Urinary bladder (tissue), 3 donors: ENCODE measurements at regions not wholly inside any gene's neighbourhood (a gene's known extent, or its start where the extent isn't known, plus 50 kb on each side); places are given as distances from the start of the nearest gene placed in this dataset.
"Not testable (repeated sequence)": the region's sequence is repeated elsewhere in the genome, so short reads cannot be mapped to it uniquely, and the experiment has no call there.

ENCODE experiments used
- DNase-seq: peaks from one replicate; pipeline ENCODE4 v3.0.0-alpha.2; 2015; ENCODE audit errors: extremely low spot score
- H3K27ac ChIP-seq: one replicate; pipeline ENCODE4 v1.5.1; 2013; ENCODE audit warnings: low read depth, mild to moderate bottlenecking, moderate library complexity
- H3K36me3 ChIP-seq: one replicate; pipeline ENCODE4 v1.6.1; 2013; ENCODE audit warnings: mild to moderate bottlenecking, moderate library complexity; ENCODE audit not compliant: insufficient read depth
- H3K4me1 ChIP-seq: one replicate; pipeline ENCODE4 v1.6.1; 2013; ENCODE audit warnings: mild to moderate bottlenecking, moderate library complexity; ENCODE audit not compliant: insufficient read depth
- H3K4me3 ChIP-seq: one replicate; pipeline ENCODE4 v1.5.1; 2013; ENCODE audit warnings: low read depth, low read length
- WGBS: extraction: QIAGEN DNeasy Blood & Tissue Kit; methylation state at CpG from one replicate; pipeline ENCODE4 v1.1.7; 2013; 5-methylcytosine and 5-hydroxymethylcytosine counted together
- donor health status: healthy with polysubstance abuse.
- donor health status: healthy.

DNA sequence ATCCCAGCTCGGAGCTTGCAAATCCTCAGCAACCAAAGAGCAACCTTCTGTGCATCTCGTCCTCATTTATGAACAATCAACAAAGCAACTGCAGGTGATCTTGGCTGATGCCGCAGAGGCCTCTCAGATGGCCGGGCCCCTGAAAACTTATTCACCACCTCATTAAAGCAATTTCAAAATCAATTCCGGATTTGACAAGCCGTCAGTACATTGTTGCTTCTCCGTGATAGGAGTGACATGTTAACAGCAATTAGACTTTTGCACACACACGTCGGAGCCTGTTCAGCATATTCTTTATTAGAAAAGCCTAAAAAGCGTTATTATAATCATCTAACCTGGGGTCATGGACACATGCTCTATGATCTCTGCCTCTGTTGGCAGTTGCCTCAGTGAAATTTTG is 183.1 kb upstream of the CXCR4 start:
- 87% methylated on average over 10 of the region's 10 CpGs for WGBS
- H3K27ac ChIP-seq = no peak overlapping the region
- H3K4me1 ChIP-seq = no peaks in the 10 kb centered on the region
- no peak overlapping the region for H3K4me3 ChIP-seq
- H3K36me3 ChIP-seq = no peaks in the 10 kb centered on the region
- no peak for DNase-seq

- WGBS = 87% methylated on average over 5 of the region's 5 CpGs
- Histone ChIP-seq H3K4me1 (no peaks in the 10 kb centered on the region), H3K4me3 (no peak overlapping the region), H3K36me3 (no peaks in the 10 kb centered on the region), H3K27ac (no peak overlapping the region)
- no peak for DNase-seq
Measured at GRCh38 chr2:136298631-136299030, 180.7 kb upstream of the CXCR4 start.

DNA sequence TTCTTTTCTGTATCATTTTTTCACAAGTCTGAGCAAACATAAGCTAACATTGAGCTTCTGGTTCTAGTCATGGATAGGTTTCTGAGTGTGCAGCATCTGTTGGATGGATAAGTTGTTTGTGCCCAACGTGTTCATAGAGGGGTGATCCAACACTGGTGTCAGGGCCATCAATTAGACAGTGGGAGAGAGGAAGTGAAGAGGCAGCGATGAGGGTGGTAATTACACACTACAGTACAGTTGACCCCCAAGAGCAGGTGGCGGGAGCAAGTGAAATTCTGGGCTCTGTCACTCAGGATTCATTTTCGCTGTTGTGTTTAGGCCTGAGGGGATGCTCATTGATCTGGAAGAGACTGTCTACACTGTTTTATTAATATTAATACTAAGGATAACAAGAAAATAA is 180.0 kb upstream of the CXCR4 start:
- Histone ChIP-seq H3K4me3 (no peak overlapping the region), H3K36me3 (no peaks in the 10 kb centered on the region), H3K4me1 (no peaks in the 10 kb centered on the region), H3K27ac (no peak overlapping the region)
- 94% methylated on average over 4 of the region's 4 CpGs for WGBS
- no peak for DNase-seq

DNA sequence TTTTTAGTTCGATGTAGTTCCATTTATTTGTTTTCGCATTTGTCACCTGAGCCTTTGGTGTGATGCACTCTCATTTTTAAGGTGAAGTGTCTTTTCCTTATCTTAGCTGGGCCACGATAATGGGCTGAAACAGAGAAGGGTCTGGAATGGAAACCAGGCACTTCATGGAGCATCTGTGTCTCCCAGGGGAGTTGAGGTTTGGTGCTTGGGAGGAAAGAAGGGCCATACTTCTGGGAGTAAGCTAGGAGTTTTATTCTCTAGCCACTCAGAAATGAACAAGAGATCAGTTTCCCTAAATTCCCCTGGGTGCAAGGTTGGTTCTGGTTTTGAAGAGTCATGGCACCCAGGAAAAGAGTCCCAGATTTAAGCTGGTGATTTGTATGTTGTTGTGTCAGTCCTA is 179.4 kb upstream of the CXCR4 start:
- DNase-seq = no peak
- Histone ChIP-seq H3K4me1 (no peaks in the 10 kb centered on the region), H3K36me3 (no peaks in the 10 kb centered on the region), H3K27ac (no peak overlapping the region), H3K4me3 (no peak overlapping the region)
- 75% methylated on average over 3 of the region's 3 CpGs for WGBS

GRCh38 chr2:136295168-136295567 is 177.2 kb upstream of the CXCR4 start:
- no peaks in the 10 kb centered on the region for H3K4me1 ChIP-seq
- no peak for DNase-seq
- H3K27ac ChIP-seq = no peak overlapping the region
- 67% methylated on average over 1 of the region's 1 CpG for WGBS
- H3K36me3 ChIP-seq = no peaks in the 10 kb centered on the region
- H3K4me3 ChIP-seq = no peak overlapping the region

GRCh38 chr2:136291871-136292270 is 173.9 kb upstream of the CXCR4 start:
- H3K36me3 ChIP-seq = no peaks in the 10 kb centered on the region
- 94% methylated on average over 4 of the region's 4 CpGs for WGBS
- no peaks in the 10 kb centered on the region for H3K4me1 ChIP-seq
- no peak overlapping the region for H3K27ac ChIP-seq
- H3K4me3 ChIP-seq = no peak overlapping the region
- DNase-seq = no peak

GRCh38 chr2:136290326-136290725 is 172.4 kb upstream of the CXCR4 start:
- no peaks in the 10 kb centered on the region for H3K4me1 ChIP-seq
- no peak overlapping the region for H3K4me3 ChIP-seq
- no peaks in the 10 kb centered on the region for H3K36me3 ChIP-seq
- no peak overlapping the region for H3K27ac ChIP-seq
- DNase-seq = no peak
- 70% methylated on average over 1 of the region's 1 CpG for WGBS

DNA sequence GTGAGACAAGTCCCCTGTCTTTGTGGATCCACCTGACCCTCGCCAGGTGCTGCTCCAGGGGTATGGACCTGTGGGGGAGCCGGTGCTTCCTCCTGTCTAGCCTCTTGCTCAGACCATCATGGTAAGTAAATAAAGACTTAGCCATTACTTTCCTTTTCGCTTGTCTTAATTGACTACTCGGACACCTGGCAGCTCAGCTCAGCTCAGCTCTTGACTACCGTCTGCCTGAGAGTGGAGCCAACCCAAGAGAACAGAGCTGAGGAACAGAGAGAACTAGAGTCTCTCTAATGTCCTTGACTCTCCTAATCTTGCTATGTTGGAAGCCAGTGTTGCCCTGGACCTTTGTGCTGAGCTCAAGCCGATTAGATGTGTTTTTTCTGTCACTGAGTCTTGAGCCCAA is 170.3 kb upstream of the CXCR4 start:
- Histone ChIP-seq H3K4me3 (no peak overlapping the region), H3K36me3 (no peaks in the 10 kb centered on the region), H3K27ac (no peak overlapping the region), H3K4me1 (no peaks in the 10 kb centered on the region)
- no peak for DNase-seq
- WGBS = 95% methylated on average over 6 of the region's 6 CpGs

GRCh38 chr2:136286423-136286822 is 168.5 kb upstream of the CXCR4 start:
- Histone ChIP-seq H3K27ac (no peak overlapping the region), H3K36me3 (no peaks in the 10 kb centered on the region), H3K4me3 (no peak overlapping the region), H3K4me1 (no peaks in the 10 kb centered on the region)
- 86% methylated on average over 3 of the region's 3 CpGs for WGBS
- no peak for DNase-seq

DNA sequence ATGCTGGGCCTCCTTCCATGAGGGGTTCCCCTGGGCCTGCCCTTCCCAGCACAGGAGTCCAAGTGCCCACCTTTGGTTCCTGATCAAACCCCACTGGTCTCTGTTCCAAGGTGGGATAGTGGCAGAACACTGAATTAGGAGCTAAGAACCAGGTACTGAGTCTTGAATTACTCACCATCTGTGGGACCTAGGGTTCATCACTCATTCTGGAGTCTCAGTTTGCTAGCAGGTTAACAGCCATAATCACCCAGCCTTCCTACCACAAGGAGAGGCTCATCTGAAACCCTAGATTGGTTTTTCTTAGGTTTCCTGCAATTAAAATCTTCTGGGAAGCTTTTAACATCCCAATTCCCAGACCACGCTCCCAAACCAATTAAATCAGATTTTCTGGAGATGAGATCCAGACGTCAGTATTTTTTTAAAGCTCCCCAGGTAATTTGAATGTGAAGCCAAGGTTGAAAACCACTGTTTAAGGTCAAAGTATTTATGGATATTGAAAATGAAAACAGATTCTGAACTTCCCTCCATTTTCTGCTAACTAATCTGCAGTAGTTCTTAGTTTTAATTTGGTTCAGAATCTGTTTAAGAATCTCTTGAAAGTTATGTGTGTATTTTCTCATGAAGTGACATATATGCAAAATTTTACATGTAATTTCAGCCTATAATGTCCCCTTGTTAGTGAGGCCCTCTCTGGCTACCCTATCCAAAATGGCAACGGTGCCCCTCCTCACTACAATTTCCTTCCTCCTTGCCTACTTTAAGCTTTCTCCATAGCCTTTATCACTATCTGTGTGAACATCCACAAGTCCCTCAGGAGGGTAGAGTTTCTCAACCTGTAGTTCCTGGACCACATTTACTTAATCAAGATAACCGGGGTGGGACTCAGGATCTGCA is 166.5 kb upstream of the CXCR4 start:
- Histone ChIP-seq H3K4me1 (no peaks in the 10 kb centered on the region), H3K36me3 (no peaks in the 10 kb centered on the region), H3K27ac (no peak overlapping the region), H3K4me3 (no peak overlapping the region)
- WGBS = 81% methylated on average over 4 of the region's 4 CpGs
- DNase-seq = no peak

DNA sequence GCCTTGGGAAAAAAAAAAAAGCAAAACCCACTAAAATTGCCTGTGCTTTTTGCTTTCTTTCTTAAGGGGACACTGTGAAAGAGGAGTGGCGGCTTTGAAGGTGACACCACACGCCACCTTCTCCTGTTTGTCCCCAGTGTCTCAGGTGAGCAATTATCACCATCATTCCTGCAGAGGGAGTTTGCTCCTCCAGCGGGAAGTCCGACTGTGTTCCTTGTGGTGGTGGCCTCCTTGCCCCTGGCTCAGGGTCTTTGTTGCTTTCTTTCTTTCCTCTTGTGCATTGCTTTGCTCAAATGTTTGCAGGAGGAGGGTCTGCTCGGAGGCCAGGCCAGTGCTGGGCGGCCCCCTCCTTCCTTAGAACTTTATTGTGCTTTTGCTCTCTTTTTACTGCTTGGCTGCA is 164.3 kb upstream of the CXCR4 start:
- H3K4me1 ChIP-seq = no peaks in the 10 kb centered on the region
- DNase-seq = no peak
- no peak overlapping the region for H3K27ac ChIP-seq
- 81% methylated on average over 6 of the region's 6 CpGs for WGBS
- H3K4me3 ChIP-seq = no peak overlapping the region
- H3K36me3 ChIP-seq = no peaks in the 10 kb centered on the region

- Histone ChIP-seq H3K27ac (no peak overlapping the region), H3K36me3 (no peaks in the 10 kb centered on the region), H3K4me3 (no peak overlapping the region), H3K4me1 (no peaks in the 10 kb centered on the region)
- 82% methylated on average over 17 of the region's 17 CpGs for WGBS
- DNase-seq = no peak
Measured at GRCh38 chr2:136281281-136282114, 163.5 kb upstream of the CXCR4 start.

DNA sequence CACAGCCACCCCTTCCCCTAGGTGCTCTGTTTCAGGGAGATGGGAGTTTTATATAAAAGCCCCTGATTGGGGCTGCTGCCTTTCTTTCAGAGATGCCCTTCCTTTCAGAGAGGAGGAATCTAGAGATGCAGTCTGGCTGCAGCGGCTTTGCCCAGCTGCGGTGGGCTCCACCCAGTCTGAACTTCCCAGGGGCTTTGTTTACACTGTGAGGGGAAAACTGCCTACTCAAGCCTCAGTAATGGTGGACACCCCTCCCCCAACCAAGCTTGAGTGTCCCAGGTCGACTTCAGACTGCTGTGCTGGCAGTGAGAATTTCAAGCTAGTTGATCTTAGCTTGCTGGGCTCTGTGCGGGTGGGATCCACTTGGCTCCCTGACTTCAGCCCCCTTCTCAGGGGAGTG is 148.4 kb upstream of the CXCR4 start:
- not testable (repeated sequence) for H3K4me1 ChIP-seq, H3K4me3 ChIP-seq, H3K27ac ChIP-seq, H3K36me3 ChIP-seq, DNase-seq
- WGBS = 49% methylated on average over 4 of the region's 4 CpGs

DNA sequence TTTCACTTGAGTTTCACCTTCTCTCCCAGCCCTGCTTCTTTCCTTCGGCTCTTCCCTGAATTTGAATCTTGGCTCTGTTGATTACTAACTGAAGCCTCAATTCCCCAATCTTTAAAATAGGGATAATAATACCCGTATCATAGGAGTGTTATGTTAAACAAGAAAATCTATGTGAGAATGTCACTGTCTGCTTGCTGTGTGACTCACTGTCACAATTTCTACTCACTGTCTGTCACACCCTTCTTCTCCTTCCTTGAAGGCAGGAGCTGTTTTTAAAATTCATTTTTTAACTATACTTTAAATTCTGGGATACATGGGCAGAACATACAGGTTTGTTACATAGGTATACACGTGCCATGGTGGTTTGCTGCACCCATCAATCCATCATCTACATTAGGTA is 141.6 kb upstream of the CXCR4 start:
- no peaks in the 10 kb centered on the region for H3K36me3 ChIP-seq
- H3K4me1 ChIP-seq = no peaks in the 10 kb centered on the region
- no peak for DNase-seq
- 91% methylated on average over 3 of the region's 3 CpGs for WGBS
- H3K4me3 ChIP-seq = no peak overlapping the region
- no peak overlapping the region for H3K27ac ChIP-seq
